Lower leg skin (tissue), 3 donors: ENCODE measurements at regions not wholly inside any gene's neighbourhood (a gene's known extent, or its start where the extent isn't known, plus 50 kb on each side); places are given as distances from the start of the nearest gene placed in this dataset.

Source experiments
- POLR2A ChIP-seq, 2 donors: fragments of 450-650 bp; IDR thresholded peaks; one replicate each; pipeline ENCODE4 v1.6.1; 2016 to 2017; ENCODE audit warnings: antibody characterized with exemption in 2 of 2, mild to moderate bottlenecking in 1 of 2, moderate library complexity in 1 of 2
- TF ChIP-seq, protein P1 (sequence below), 3 donors: fragments of 450-650 bp; IDR thresholded peaks; one replicate each; pipeline ENCODE4 v1.5.1; 2016; ENCODE audit warnings: antibody characterized with exemption in 3 of 3, mild to moderate bottlenecking in 3 of 3, moderate library complexity in 2 of 3

DNA sequence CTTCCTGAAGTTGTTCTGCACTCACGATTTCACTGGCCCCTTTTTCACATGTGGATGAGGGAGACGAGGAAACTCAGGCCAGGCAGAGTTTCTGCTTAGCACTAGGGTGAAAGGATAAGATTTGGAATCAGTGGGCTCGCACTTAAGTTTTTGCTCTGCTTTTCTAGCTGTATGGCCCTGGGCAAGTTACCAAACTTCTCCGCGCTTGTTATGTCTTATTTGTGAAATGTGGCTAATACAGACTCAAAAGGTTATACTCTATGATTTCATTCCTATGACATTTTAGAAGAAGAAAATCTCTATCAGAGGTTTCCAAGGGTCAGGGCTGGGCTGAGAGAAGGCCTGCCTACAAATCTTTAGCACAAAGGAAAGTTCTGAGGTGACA lies 191.9 kb upstream of the LRIG1 start:
- TF ChIP-seq, protein P1, sequence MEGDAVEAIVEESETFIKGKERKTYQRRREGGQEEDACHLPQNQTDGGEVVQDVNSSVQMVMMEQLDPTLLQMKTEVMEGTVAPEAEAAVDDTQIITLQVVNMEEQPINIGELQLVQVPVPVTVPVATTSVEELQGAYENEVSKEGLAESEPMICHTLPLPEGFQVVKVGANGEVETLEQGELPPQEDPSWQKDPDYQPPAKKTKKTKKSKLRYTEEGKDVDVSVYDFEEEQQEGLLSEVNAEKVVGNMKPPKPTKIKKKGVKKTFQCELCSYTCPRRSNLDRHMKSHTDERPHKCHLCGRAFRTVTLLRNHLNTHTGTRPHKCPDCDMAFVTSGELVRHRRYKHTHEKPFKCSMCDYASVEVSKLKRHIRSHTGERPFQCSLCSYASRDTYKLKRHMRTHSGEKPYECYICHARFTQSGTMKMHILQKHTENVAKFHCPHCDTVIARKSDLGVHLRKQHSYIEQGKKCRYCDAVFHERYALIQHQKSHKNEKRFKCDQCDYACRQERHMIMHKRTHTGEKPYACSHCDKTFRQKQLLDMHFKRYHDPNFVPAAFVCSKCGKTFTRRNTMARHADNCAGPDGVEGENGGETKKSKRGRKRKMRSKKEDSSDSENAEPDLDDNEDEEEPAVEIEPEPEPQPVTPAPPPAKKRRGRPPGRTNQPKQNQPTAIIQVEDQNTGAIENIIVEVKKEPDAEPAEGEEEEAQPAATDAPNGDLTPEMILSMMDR (IDR thresholded peaks at IDR 0.05) = no peak
- no peak for TF ChIP-seq POLR2A (IDR thresholded peaks at IDR 0.05)
